Activated CD4-positive, alpha-beta T cell treated with anti-CD3 and anti-CD28 coated beads for 36 hours (primary cell): ENCODE measurements at regions not wholly inside any gene's neighbourhood (a gene's known extent, or its start where the extent isn't known, plus 50 kb on each side); places are given as distances from the start of the nearest gene placed in this dataset.

Experiments
- ATAC-seq: fragments of 200-7000 bp; cut with Tn5 transposase; one replicate; pipeline ENCODE4 v1.10.0; 2021; ENCODE audit warnings: mild to moderate bottlenecking, moderate library complexity
- CTCF ChIA-PET: fragments of 350-600 bp; sonication (Branson Sonifier 250); formaldehyde crosslinking; loops from one replicate; lab custom pipeline; 2021; ENCODE audit warnings: antibody characterized with exemption; lab: Charles Lee
- POLR2A ChIA-PET: fragments of 350-600 bp; sonication (Branson Sonifier 250); formaldehyde crosslinking; loops from one replicate; lab custom pipeline; 2021; ENCODE audit warnings: antibody characterized with exemption, inconsistent platforms; lab: Charles Lee
- DNase-seq: peaks from one replicate; pipeline ENCODE4 v3.0.0-alpha.2; 2020
- H3K27ac Mint-ChIP-seq: one replicate; pipeline ENCODE4 v1.8.0; 2021; ENCODE audit warnings: mixed read lengths
- H3K27me3 Mint-ChIP-seq: one replicate; pipeline ENCODE4 v1.8.0; 2021; ENCODE audit warnings: mixed read lengths
- H3K36me3 Mint-ChIP-seq: one replicate; pipeline ENCODE4 v1.8.0; 2021; ENCODE audit warnings: low read depth, mixed read lengths
- H3K4me1 Mint-ChIP-seq: one replicate; pipeline ENCODE4 v1.8.0; 2021; ENCODE audit warnings: mixed read lengths
- H3K4me3 Mint-ChIP-seq: one replicate; pipeline ENCODE4 v1.8.0; 2021; ENCODE audit warnings: mild to moderate bottlenecking, moderate library complexity, mixed read lengths
- H3K9me3 Mint-ChIP-seq: one replicate; pipeline ENCODE4 v1.8.0; 2021; ENCODE audit warnings: low read depth, mixed read lengths
- intact Hi-C, 2 experiments: fragments of 100-400 bp; cut with DNase I in 1 of 2; cut with micrococcal nuclease in 1 of 2; formaldehyde crosslinking; loops; one replicate each; pipeline versions ENCODE4 v1.14.2 to v1.15.1; 2022 to 2024; cut with DNase I, micrococcal nuclease

DNA sequence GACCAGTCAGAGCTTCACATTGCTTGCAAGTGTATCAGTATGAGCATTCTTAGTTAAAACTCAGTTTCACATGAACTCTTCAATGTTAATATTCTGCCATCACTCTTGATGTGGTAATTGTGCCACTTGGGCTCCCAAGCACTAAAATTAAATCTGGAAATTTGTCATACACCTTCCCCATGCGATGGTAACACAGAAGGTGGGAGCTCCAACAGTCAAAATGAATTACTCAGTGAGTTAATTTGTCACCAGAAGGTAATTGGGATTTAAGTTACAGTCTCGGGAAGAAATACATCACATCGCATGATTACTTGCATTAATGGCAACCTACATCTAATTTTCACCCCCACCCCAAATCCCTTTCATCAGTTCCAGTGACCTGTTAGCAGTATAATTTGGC is 376.5 kb upstream of the DAB1 start:
- no peak overlapping the region for H3K27ac Mint-ChIP-seq
- H3K4me3 Mint-ChIP-seq: no peak overlapping the region
- no peaks in the 10 kb centered on the region for H3K36me3 Mint-ChIP-seq
- ATAC-seq (no peak), DNase-seq (no peak)
- intact Hi-C loops: no loop called here
- no peaks in the 10 kb centered on the region for H3K27me3 Mint-ChIP-seq
- ChIA-PET CTCF (no interaction called here), POLR2A (no interaction called here)
- H3K4me1 Mint-ChIP-seq: no peaks in the 10 kb centered on the region
- H3K9me3 Mint-ChIP-seq: no peaks in the 10 kb centered on the region

DNA sequence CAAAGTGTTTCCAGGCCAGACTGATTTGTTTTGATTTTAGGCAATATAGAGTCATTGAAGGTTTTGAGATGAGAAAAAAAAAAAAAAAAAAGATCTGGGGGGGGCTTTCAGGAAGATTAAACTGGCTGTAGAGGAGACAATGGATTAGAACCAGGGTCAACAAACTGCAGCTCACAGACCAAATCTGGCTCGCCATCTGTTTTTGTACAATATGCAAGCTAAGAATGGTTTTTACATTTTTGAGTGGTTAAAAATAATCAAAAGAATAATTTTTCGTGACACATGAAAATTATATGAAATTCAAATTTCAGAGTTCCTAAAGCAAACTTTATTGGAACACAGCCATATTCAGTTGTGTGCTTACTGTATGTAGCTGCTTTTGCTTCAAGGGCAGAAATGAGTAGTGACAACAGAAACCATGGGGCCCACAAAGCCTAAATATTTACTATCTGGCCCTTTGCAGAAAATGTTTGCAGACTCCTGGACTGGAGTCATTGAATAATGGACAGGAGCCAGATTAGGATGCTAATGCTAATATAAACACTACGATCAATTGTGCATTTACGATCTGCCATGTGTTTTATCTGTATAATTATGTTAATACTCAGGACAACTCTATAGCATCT is 375.7 kb upstream of the DAB1 start:
- Mint-ChIP-seq H3K27me3 (no peaks in the 10 kb centered on the region), H3K27ac (no peak overlapping the region), H3K36me3 (no peaks in the 10 kb centered on the region), H3K4me1 (no peaks in the 10 kb centered on the region), H3K4me3 (no peak overlapping the region), H3K9me3 (no peaks in the 10 kb centered on the region)
- ChIA-PET POLR2A (no interaction called here), CTCF (interaction anchor here (0.8 kb wide), 1 partner anchor 30 kb away, joined by 3 read pairs; no protein-coding TSS in a partner anchor)
- DNase-seq: no peak
- ATAC-seq: no peak
- intact Hi-C loops: no loop called here

DNA sequence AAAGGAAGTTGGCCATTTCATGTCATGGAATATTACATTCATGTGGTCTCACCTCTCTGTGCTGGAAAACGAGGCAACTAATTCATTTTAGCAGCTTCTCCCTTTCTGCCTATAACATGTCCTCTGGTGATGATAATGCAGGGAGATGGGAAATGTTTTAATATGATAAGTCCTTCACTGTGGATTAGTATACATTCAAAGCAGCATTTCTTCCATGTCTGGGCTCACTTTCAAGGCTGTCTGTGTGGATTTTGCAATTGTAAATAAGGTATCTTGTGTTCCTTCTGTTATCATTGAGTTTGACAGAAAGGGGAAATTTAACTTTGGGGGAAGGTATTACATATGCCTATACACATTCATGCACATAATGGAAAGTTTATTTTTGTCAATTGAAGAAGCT is 374.7 kb upstream of the DAB1 start:
- POLR2A ChIA-PET: no interaction called here

DNA sequence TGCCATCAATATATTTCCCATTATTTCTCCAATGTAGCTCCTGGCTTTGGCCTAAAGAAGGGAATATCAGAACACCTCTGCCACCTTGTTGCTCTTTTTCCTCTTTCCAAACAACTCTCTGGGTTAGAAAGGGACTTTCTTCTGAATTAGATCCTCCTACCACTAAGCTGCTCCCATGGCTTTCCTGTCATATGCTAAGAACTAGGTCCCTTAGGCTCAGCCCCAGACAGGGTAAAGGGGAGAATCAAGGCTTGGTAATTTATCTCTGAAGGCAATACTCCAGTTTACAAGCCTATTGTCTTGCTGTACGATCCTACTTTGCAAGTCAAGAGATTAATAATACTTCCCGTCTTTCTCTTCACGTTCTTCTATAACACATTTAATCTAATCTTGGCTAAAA is 373.2 kb upstream of the DAB1 start:
- ATAC-seq: no peak
- no peaks in the 10 kb centered on the region for H3K27me3 Mint-ChIP-seq
- POLR2A ChIA-PET: no interaction called here
- H3K4me1 Mint-ChIP-seq: no peaks in the 10 kb centered on the region
- DNase-seq: no peak
- CTCF ChIA-PET: no interaction called here
- intact Hi-C loops: no loop called here
- no peak overlapping the region for H3K4me3 Mint-ChIP-seq
- no peak overlapping the region for H3K27ac Mint-ChIP-seq
- H3K36me3 Mint-ChIP-seq: no peaks in the 10 kb centered on the region
- H3K9me3 Mint-ChIP-seq: no peaks in the 10 kb centered on the region

More for the DNA sequence above, 374.7 kb upstream of the DAB1 start:
- Mint-ChIP-seq H3K27ac (no peak overlapping the region), H3K27me3 (no peaks in the 10 kb centered on the region), H3K9me3 (no peaks in the 10 kb centered on the region), H3K36me3 (no peaks in the 10 kb centered on the region), H3K4me1 (no peaks in the 10 kb centered on the region), H3K4me3 (no peak overlapping the region)
- intact Hi-C loops: no loop called here
- CTCF ChIA-PET: no interaction called here
- DNase-seq: no peak
- no peak for ATAC-seq

DNA sequence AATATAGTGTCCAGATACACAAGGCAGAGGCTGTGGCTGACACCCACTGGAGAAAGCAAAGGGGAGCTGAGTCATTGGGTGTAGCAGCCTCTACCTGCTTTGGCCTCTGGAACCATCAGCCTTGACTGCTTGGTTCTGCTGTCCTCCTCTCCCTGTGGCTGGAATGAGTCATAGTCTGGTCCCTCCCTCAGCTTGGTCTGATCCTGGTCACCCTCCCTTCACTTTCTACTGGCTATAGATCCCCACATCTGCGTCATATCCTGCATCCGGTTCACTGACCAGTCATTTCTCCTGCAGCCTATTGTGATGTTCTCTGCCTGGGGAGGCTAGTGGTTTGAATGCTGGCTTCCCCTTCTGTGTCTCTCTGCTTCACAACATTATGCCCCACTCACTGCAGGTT is 372.8 kb upstream of the DAB1 start:
- ChIA-PET CTCF (no interaction called here), POLR2A (no interaction called here)
- intact Hi-C loops: no loop called here

DNA sequence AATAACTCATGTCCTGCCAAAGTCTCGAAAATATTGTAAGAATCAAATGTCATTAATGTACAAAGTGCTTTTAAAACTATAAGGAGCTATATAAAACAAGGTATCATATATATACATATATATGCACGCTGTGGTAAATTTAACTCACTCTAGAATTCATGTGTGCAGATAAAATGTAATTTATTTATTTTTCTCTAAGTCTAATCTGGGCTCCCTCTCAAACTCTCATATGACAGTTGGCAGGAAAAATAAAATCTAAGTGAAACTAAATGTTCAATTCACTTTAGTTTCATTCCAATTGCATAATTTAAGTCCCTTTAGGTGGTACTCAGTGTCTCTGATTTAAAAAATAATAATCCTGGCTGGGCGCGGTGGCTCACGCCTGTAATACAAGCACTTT is 372.0 kb upstream of the DAB1 start:
- Mint-ChIP-seq H3K27me3 (no peaks in the 10 kb centered on the region), H3K9me3 (no peaks in the 10 kb centered on the region), H3K4me3 (no peak overlapping the region), H3K36me3 (no peaks in the 10 kb centered on the region), H3K4me1 (no peaks in the 10 kb centered on the region), H3K27ac (no peak overlapping the region)
- intact Hi-C loops: no loop called here
- ChIA-PET CTCF (no interaction called here), POLR2A (no interaction called here)
- DNase-seq (no peak), ATAC-seq (no peak)

More for the DNA sequence above, 372.8 kb upstream of the DAB1 start:
- Mint-ChIP-seq H3K27ac (no peak overlapping the region), H3K4me1 (no peaks in the 10 kb centered on the region), H3K4me3 (no peak overlapping the region), H3K36me3 (no peaks in the 10 kb centered on the region), H3K27me3 (no peaks in the 10 kb centered on the region), H3K9me3 (no peaks in the 10 kb centered on the region)
- ATAC-seq: no peak
- no peak for DNase-seq

DNA sequence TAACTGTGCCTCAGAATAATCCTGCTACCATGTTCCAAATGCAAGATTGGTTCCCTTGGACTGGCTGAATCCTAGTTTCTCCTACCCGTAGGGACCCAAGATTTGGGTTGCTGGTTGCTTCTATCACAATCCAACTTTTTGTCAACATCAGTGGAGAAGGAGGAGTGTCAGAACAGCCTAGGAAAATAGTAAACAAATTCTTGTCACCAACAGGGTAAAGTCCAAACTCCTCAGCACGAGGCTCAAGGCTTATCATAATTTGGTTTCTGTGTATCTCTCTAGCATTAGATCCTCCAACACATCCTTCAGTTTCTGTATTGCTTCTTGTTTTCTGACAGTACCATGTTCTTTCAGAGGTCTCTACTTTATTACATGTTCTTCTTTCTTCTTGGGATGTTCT is 370.2 kb upstream of the DAB1 start:
- H3K27me3 Mint-ChIP-seq: no peaks in the 10 kb centered on the region
- no peaks in the 10 kb centered on the region for H3K9me3 Mint-ChIP-seq
- H3K4me1 Mint-ChIP-seq: no peaks in the 10 kb centered on the region
- intact Hi-C loops: no loop called here
- no peak overlapping the region for H3K27ac Mint-ChIP-seq
- DNase-seq: no peak
- H3K36me3 Mint-ChIP-seq: no peaks in the 10 kb centered on the region
- ChIA-PET CTCF (no interaction called here), POLR2A (no interaction called here)
- no peak for ATAC-seq
- no peak overlapping the region for H3K4me3 Mint-ChIP-seq

DNA sequence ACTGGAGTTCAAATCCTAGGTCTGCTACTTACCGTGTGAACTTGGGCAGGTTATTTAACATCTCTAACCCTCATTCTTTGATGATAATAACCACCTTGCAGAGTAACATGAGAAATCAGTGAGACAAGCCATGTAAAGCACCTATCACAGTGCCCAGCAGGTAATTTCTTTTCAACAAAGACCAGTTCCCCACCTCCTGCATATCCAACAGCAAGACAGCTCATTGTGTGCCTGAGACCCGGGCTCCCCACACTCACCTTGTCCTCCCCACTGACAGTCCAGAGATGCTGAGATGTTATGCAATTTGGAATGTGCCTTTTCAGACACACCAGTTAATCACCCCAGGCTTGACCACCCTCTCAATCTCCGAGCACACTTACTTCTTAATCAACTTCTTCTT is 367.6 kb upstream of the DAB1 start:
- CTCF ChIA-PET: interaction anchor here (1.2 kb wide), 1 partner anchor 18 kb away, joined by 3 read pairs; no protein-coding TSS in a partner anchor
- POLR2A ChIA-PET: no interaction called here
- DNase-seq: no peak
- Mint-ChIP-seq H3K4me3 (no peak overlapping the region), H3K36me3 (no peaks in the 10 kb centered on the region), H3K4me1 (no peaks in the 10 kb centered on the region), H3K27ac (no peak overlapping the region), H3K9me3 (no peaks in the 10 kb centered on the region), H3K27me3 (peaks cover 2% of the 10 kb centered on the region)
- ATAC-seq: no peak
- intact Hi-C loops: no loop called here

DNA sequence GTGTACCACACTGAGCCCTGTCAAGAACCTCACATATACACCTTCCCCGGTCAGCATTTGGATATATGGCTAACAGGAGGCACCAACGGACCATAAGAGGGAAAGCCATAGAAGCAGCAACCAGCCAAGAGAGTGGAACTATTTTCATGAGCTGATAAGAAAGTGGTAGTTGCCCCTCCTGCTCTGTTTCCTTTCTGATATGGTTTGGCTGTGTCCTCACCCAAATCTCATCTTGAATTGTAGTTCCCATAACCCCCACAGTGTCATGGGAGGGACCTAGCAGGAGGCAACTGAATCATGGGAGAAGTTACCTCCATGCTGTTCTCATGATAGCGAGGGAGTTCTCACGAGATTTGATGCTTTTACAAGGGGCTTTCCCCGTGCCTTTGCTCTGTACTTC is 366.1 kb upstream of the DAB1 start:
- DNase-seq: no peak
- Mint-ChIP-seq H3K27me3 (peaks cover 4% of the 10 kb centered on the region), H3K4me1 (no peaks in the 10 kb centered on the region), H3K4me3 (no peak overlapping the region), H3K36me3 (no peaks in the 10 kb centered on the region), H3K9me3 (no peaks in the 10 kb centered on the region), H3K27ac (no peak overlapping the region)
- ChIA-PET CTCF (no interaction called here), POLR2A (no interaction called here)
- intact Hi-C loops: no loop called here
- no peak for ATAC-seq

DNA sequence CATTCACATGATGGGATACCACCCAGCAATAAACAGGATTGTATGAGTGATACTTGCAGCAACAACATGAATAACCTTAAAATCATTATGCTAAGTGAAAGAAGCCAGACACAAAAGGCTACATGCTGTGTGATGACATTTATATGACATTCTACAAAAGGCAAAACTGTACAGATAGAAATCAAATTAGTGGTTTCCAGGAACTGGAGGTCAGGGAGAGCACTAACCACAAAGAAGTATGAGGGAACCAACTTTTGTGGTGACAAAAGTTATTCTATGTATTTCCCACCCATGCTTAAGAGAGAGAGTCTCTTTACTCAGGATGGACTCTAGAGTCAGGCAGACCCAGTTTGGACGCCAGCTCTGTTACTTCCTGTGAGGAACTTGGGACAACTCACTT is 364.5 kb upstream of the DAB1 start:
- no peaks in the 10 kb centered on the region for H3K36me3 Mint-ChIP-seq
- H3K4me1 Mint-ChIP-seq: no peaks in the 10 kb centered on the region
- no peak for DNase-seq
- H3K9me3 Mint-ChIP-seq: no peaks in the 10 kb centered on the region
- no peak overlapping the region for H3K4me3 Mint-ChIP-seq
- ATAC-seq: no peak
- POLR2A ChIA-PET: no interaction called here
- intact Hi-C loops: no loop called here
- CTCF ChIA-PET: interaction anchor here (0.8 kb wide), 1 partner anchor 754 kb away, joined by 3 read pairs; no protein-coding TSS in a partner anchor
- no peak overlapping the region for H3K27ac Mint-ChIP-seq
- H3K27me3 Mint-ChIP-seq: peaks cover 4% of the 10 kb centered on the region

DNA sequence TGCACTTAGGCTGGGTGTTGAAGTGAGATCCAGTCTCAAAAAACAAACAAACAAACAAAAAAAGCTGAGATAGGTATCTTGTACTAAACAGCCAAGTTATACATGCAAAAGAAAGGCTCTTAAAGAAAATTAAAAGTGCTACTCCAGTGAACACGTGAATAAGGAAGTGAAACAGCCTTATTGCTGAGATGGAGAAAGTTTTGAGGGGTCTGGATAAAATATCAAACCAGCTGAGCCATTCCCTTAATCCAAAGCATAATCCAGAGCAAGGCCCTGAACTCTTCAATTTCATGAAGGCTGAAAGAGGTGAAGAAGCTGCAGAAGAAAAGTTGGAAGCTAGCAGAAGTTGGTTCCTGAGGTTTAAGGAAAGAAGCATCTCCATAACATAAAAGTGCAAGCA is 360.5 kb upstream of the DAB1 start:
- Mint-ChIP-seq H3K4me3 (no peak overlapping the region), H3K9me3 (no peaks in the 10 kb centered on the region), H3K36me3 (no peaks in the 10 kb centered on the region), H3K27ac (no peak overlapping the region), H3K27me3 (peaks cover 4% of the 10 kb centered on the region), H3K4me1 (no peaks in the 10 kb centered on the region)
- ChIA-PET CTCF (no interaction called here), POLR2A (no interaction called here)
- intact Hi-C loops: no loop called here
- DNase-seq (no peak), ATAC-seq (no peak)

DNA sequence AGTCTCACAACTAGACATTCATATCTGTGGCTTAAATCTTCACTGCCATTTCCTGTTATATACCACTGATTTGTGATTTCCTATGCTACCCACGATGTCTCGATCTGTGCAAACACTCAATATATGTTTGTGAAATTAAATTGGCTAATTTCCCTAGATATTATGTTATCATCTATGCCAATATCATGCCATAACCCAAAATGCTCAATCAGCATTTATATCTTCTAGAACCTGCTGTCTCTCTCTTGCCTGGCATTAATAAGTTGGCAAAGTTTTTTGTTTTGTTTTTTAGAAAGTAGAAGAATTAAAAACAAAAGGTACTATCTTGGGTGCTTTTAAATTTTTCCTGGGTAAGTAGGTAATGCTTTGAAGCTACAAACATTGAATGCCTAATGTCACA is 358.5 kb upstream of the DAB1 start:
- H3K27me3 Mint-ChIP-seq: peaks cover 5% of the 10 kb centered on the region
- CTCF ChIA-PET: no interaction called here

More for the DNA sequence above, 358.5 kb upstream of the DAB1 start:
- H3K27ac Mint-ChIP-seq: no peak overlapping the region
- no peak overlapping the region for H3K4me3 Mint-ChIP-seq
- no peaks in the 10 kb centered on the region for H3K9me3 Mint-ChIP-seq
- H3K36me3 Mint-ChIP-seq: no peaks in the 10 kb centered on the region
- POLR2A ChIA-PET: no interaction called here
- ATAC-seq (no peak), DNase-seq (no peak)
- intact Hi-C loops: no loop called here
- no peaks in the 10 kb centered on the region for H3K4me1 Mint-ChIP-seq
